Prostate gland (tissue), 2 donors: ENCODE measurements at regions not wholly inside any gene's neighbourhood (a gene's known extent, or its start where the extent isn't known, plus 50 kb on each side); places are given as distances from the start of the nearest gene placed in this dataset.

Experiments used
- DNase-seq: peaks from one replicate; pipeline ENCODE4 v3.0.0-alpha.2; 2019; ENCODE audit warnings: low spot score
- H3K27ac ChIP-seq, 2 donors: fragments of 200-600 bp; sonication (generic); 2 replicates each; pipeline ENCODE4 v1.5.1; 2017 to 2019
- H3K27me3 ChIP-seq: fragments of 200-600 bp; sonication (generic); replicated peaks from 2 replicates; pipeline ENCODE4 v1.5.1; 2019; ENCODE audit not compliant: insufficient read depth
- H3K36me3 ChIP-seq, 2 donors: fragments of 200-600 bp; sonication (generic); 1 replicate in 1 of 2; 2 replicates in 1 of 2; pipeline versions ENCODE4 v1.5.1 to v1.8.1; 2017 to 2019
- H3K4me1 ChIP-seq: fragments of 200-600 bp; sonication (generic); replicated peaks from 2 replicates; pipeline ENCODE4 v1.5.1; 2019
- H3K4me3 ChIP-seq, 2 donors: fragments of 200-600 bp; sonication (generic); 2 replicates each; pipeline ENCODE4 v1.5.1; 2017 to 2019
- H3K9me3 ChIP-seq: fragments of 200-600 bp; sonication (generic); 2 replicates; pipeline ENCODE4 v1.5.1; 2017
- CTCF ChIP-seq, 4 experiments: fragments of 200-600 bp in 2 of 4; fragments of 450-650 bp in 2 of 4; sonication (generic) in 2 of 4; IDR thresholded peaks; 1 replicate in 3 of 4; 2 replicates in 1 of 4; pipeline ENCODE4 v1.5.1; 2016 to 2019; ENCODE audit warnings: antibody characterized with exemption in 4 of 4, mild to moderate bottlenecking in 2 of 4, moderate library complexity in 2 of 4
- POLR2A ChIP-seq: fragments of 450-650 bp; IDR thresholded peaks from one replicate; pipeline ENCODE4 v1.6.1; 2016; ENCODE audit warnings: antibody characterized with exemption, mild to moderate bottlenecking
- POLR2AphosphoS5 ChIP-seq: sonication (generic); formaldehyde crosslinking; IDR thresholded peaks from one replicate; pipeline ENCODE4 v1.6.1; 2017; ENCODE audit warnings: antibody characterized with exemption
- WGBS: methylation state at CpG from one replicate; pipeline ENCODE4 v1.1.5; 2018; 5-methylcytosine and 5-hydroxymethylcytosine counted together
- intact Hi-C: fragments of 100-400 bp; cut with DNase I; formaldehyde crosslinking; loops from one replicate; pipeline ENCODE4 v1.14.2; 2022

GRCh38 chr3:18758047-18758704 lies 333.0 kb upstream of the SATB1 start:
- no peak overlapping the region for H3K4me3 ChIP-seq
- no peak for TF ChIP-seq POLR2A
- peak in 3 of 4 experiments; percentile 86 to 94 (median 89) for TF ChIP-seq CTCF (IDR thresholded peaks at IDR 0.05)
- TF ChIP-seq POLR2AphosphoS5 = peak; percentile 98
- no peaks in the 10 kb centered on the region for H3K36me3 ChIP-seq
- intact Hi-C loops = no loop called here
- H3K27me3 ChIP-seq = no peaks in the 10 kb centered on the region
- no peaks in the 10 kb centered on the region for H3K4me1 ChIP-seq
- no peaks in the 10 kb centered on the region for H3K9me3 ChIP-seq
- DNase-seq = peak; percentile 90
- 38% methylated on average over 4 of the region's 4 CpGs for WGBS
- no peak overlapping the region for H3K27ac ChIP-seq

GRCh38 chr3:18757476-18757875 lies 332.3 kb upstream of the SATB1 start:
- DNase-seq = no peak
- 68% methylated on average over 3 of the region's 3 CpGs for WGBS
- H3K36me3 ChIP-seq = no peaks in the 10 kb centered on the region

GRCh38 chr3:18752273-18752934 lies 327.3 kb upstream of the SATB1 start:
- H3K4me1 ChIP-seq = no peaks in the 10 kb centered on the region
- H3K4me3 ChIP-seq = no peak overlapping the region
- H3K36me3 ChIP-seq = no peaks in the 10 kb centered on the region
- intact Hi-C loops = no loop called here
- H3K27me3 ChIP-seq = no peaks in the 10 kb centered on the region
- no peak for DNase-seq
- no peak overlapping the region for H3K27ac ChIP-seq
- TF ChIP-seq POLR2A (no peak), CTCF (IDR thresholded peaks at IDR 0.05) (no peak), POLR2AphosphoS5 (no peak)
- WGBS = 94% methylated on average over 4 of the region's 4 CpGs
- no peaks in the 10 kb centered on the region for H3K9me3 ChIP-seq

More at GRCh38 chr3:18757476-18757875, 332.3 kb upstream of the SATB1 start:
- Histone ChIP-seq H3K4me3 (no peak overlapping the region), H3K4me1 (no peaks in the 10 kb centered on the region), H3K27me3 (no peaks in the 10 kb centered on the region), H3K9me3 (no peaks in the 10 kb centered on the region), H3K27ac (no peak overlapping the region)
- TF ChIP-seq POLR2AphosphoS5 = no peak
- TF ChIP-seq CTCF (IDR thresholded peaks at IDR 0.05) = no peak
- no peak for TF ChIP-seq POLR2A
- intact Hi-C loops = no loop called here

- Histone ChIP-seq H3K4me3 (no peak overlapping the region), H3K4me1 (no peaks in the 10 kb centered on the region), H3K36me3 (no peaks in the 10 kb centered on the region), H3K27me3 (no peaks in the 10 kb centered on the region), H3K27ac (no peak overlapping the region), H3K9me3 (no peaks in the 10 kb centered on the region)
- no peak for DNase-seq
- intact Hi-C loops = no loop called here
- TF ChIP-seq POLR2A = no peak
- TF ChIP-seq CTCF (IDR thresholded peaks at IDR 0.05) = no peak
- no peak for TF ChIP-seq POLR2AphosphoS5
- WGBS = 87% methylated on average over 1 of the region's 1 CpG
These were observed 326.4 kb upstream of the SATB1 start for GRCh38 chr3:18751514-18751913.

GRCh38 chr3:18747383-18747782 lies 322.2 kb upstream of the SATB1 start:
- Histone ChIP-seq H3K9me3 (no peaks in the 10 kb centered on the region), H3K4me1 (no peaks in the 10 kb centered on the region), H3K4me3 (no peak overlapping the region), H3K27ac (no peak overlapping the region), H3K36me3 (no peaks in the 10 kb centered on the region), H3K27me3 (no peaks in the 10 kb centered on the region)
- 63% methylated on average over 3 of the region's 3 CpGs for WGBS
- TF ChIP-seq POLR2A (no peak), CTCF (IDR thresholded peaks at IDR 0.05) (no peak), POLR2AphosphoS5 (no peak)
- intact Hi-C loops = no loop called here
- no peak for DNase-seq
